ENCODE measurements at regions not wholly inside any gene's neighbourhood (a gene's known extent, or its start where the extent isn't known, plus 50 kb on each side); places are given as distances from the start of the nearest gene placed in this dataset.

- TF ChIP-seq CTCF (IDR thresholded peaks at IDR 0.05; ENCODE audit: insufficient read depth, low read depth, low read length, missing control alignments): no peak
- DNase-seq (ENCODE audit: low read depth): no peak
- H3K4me3 ChIP-seq (ENCODE audit: low read depth, low read length): no peak overlapping the region
Observed at GRCh38 chr20:62568045-62568389, 74.3 kb upstream of the SLCO4A1 start.

- TF ChIP-seq CTCF (IDR thresholded peaks at IDR 0.05; ENCODE audit: insufficient read depth, low read depth, low read length, missing control alignments): no peak
- no peak overlapping the region for H3K4me3 ChIP-seq (ENCODE audit: low read depth, low read length)
- DNase-seq (ENCODE audit: low read depth): no peak
Observed at GRCh38 chr20:62569615-62570014, 72.7 kb upstream of the SLCO4A1 start.

GRCh38 chr20:62570403-62570802 lies 71.9 kb upstream of the SLCO4A1 start:
- no peak for DNase-seq (ENCODE audit: low read depth)
- no peak for TF ChIP-seq CTCF (IDR thresholded peaks at IDR 0.05; ENCODE audit: insufficient read depth, low read depth, low read length, missing control alignments)
- H3K4me3 ChIP-seq (ENCODE audit: low read depth, low read length): no peak overlapping the region

DNA sequence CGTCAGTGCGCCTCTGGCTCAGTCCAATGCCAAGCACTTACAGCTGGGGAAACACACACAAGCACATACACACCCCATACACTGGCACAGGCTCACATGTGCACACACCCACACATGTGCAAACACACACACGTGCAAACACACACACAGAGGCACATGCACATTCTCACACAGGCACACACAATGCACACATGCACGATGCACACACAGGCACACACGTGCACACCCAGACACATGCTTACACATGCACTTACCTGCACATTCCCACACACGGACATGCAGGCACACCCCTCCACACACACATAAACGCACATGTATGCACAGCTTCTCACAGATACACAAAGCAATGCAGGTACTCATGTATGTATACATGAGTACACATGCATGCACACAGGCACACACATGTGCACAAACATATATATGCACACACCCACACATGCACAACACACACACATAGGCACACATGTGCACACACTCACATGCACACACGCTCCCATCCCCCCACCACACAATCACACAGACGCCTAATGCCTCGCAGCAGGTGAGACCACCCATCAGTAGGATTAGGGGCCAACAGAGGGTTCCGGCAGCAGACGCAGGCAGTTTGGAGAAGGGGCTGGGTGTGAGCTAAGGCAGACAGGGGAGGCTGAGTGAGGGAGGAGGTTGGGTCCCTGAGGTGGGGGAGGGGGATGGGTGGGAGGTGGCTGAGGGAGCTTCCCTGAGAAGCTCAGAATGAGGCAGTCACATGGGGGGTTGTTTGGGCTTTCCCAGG lies 71.2 kb upstream of the SLCO4A1 start:
- no peak for TF ChIP-seq CTCF (IDR thresholded peaks at IDR 0.05; ENCODE audit: insufficient read depth, low read depth, low read length, missing control alignments)
- DNase-seq (ENCODE audit: low read depth): no peak
- H3K4me3 ChIP-seq (ENCODE audit: low read depth, low read length): no peak overlapping the region

DNA sequence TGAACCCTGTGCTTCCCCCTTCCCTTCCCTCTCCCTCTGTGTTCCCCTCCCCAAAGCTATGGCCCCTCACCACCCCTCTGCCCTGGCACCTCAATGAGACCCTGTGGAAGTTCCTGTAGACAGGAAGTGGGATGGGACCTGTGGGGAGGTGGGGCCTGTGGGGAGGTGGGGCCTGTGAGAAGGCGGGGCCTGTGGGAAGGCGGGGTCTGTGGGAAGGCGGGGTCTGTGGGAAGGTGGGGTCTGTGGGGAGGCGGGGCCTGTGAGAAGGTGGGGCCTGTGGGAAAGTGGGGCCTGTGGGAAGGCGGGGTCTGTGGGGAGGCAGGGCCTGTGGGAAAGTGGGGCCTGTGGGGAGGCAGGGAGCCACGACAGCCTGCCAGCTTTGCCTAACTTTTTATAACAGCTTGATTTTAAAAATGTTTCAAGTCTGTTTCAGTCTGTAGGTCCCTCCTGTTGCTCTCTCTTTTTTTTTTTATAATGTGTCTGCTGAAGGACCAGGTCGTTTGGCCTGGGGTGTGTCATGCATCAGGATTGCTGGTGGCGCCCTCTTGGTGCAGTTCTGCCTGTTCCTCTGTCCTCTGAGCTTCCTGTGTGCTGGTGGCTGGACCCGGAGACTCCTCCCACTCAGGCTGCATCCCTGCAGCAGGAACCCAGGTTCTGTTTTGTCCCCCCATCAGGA lies 70.5 kb upstream of the SLCO4A1 start:
- TF ChIP-seq CTCF (IDR thresholded peaks at IDR 0.05; ENCODE audit: insufficient read depth, low read depth, low read length, missing control alignments): no peak

DNA sequence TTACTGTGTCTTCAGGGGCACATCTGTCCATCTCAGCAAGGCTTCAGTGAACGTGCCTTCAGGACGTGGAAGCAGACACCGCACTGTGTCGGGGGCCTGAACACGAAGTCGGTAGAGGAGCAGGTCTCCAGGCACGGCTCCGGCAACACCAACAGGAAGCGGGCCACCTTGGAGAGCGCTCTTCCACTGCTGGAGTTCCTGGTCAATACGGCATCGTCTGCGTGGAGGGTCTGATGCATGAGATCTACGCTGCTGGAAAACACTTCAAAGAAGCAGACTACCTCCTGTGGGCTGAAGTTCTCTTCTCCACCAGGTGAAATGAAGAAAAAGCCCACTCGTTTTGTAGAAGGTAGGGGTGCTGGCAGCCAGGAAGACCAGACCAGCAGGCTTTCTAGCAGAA lies 69.3 kb upstream of the SLCO4A1 start:
- no peak for DNase-seq (ENCODE audit: low read depth)
- no peak for TF ChIP-seq CTCF (IDR thresholded peaks at IDR 0.05; ENCODE audit: insufficient read depth, low read depth, low read length, missing control alignments)
- no peak overlapping the region for H3K4me3 ChIP-seq (ENCODE audit: low read depth, low read length)

More for the DNA sequence above, 70.5 kb upstream of the SLCO4A1 start:
- no peak overlapping the region for H3K4me3 ChIP-seq (ENCODE audit: low read depth, low read length)
- peak; percentile 58 for DNase-seq (ENCODE audit: low read depth)

All from GM12865 (cell line).